GM21447 (cell line): ENCODE measurements at regions not wholly inside any gene's neighbourhood (a gene's known extent, or its start where the extent isn't known, plus 50 kb on each side); places are given as distances from the start of the nearest gene placed in this dataset.

ENCODE experiments used
- ATAC-seq: cut with Tn5 transposase; IDR thresholded peaks from one replicate; pipeline ENCODE4 v1.9.1; 2021; ENCODE audit not compliant: unreplicated experiment

- ATAC-seq = no peak
Observed at GRCh38 chr10:128863411-128863810, 603.6 kb upstream of the MGMT start.

- ATAC-seq = no peak
Observed at GRCh38 chr10:128863823-128864405, 603.1 kb upstream of the MGMT start.

GRCh38 chr10:128864554-128865295 lies 602.3 kb upstream of the MGMT start:
- ATAC-seq = no peak

- ATAC-seq = no peak
Observed at GRCh38 chr10:128865436-128866195, 601.4 kb upstream of the MGMT start.

GRCh38 chr10:128866551-128866950 lies 600.5 kb upstream of the MGMT start:
- no peak for ATAC-seq

GRCh38 chr10:128867210-128867609 lies 599.8 kb upstream of the MGMT start:
- ATAC-seq = no peak

- no peak for ATAC-seq
Observed at GRCh38 chr10:128867819-128868218, 599.2 kb upstream of the MGMT start.

GRCh38 chr10:128868481-128868880 lies 598.6 kb upstream of the MGMT start:
- no peak for ATAC-seq

- no peak for ATAC-seq
Observed at GRCh38 chr10:128869101-128869749, 597.8 kb upstream of the MGMT start.

GRCh38 chr10:128870830-128871597 lies 596.0 kb upstream of the MGMT start:
- ATAC-seq = no peak

GRCh38 chr10:128871671-128872231 lies 595.3 kb upstream of the MGMT start:
- ATAC-seq = no peak

GRCh38 chr10:128873411-128874054 lies 593.5 kb upstream of the MGMT start:
- ATAC-seq = no peak

GRCh38 chr10:128874331-128874730 lies 592.7 kb upstream of the MGMT start:
- ATAC-seq = no peak

- ATAC-seq = no peak
Observed at GRCh38 chr10:128875030-128875744, 591.9 kb upstream of the MGMT start.

- no peak for ATAC-seq
Observed at GRCh38 chr10:128875956-128876736, 590.9 kb upstream of the MGMT start.

GRCh38 chr10:128877141-128877540 lies 589.9 kb upstream of the MGMT start:
- no peak for ATAC-seq

- ATAC-seq = no peak
Observed at GRCh38 chr10:128877936-128878335, 589.1 kb upstream of the MGMT start.

GRCh38 chr10:128879030-128879429 lies 588.0 kb upstream of the MGMT start:
- ATAC-seq = no peak
